ENCODE measurements at regions not wholly inside any gene's neighbourhood (a gene's known extent, or its start where the extent isn't known, plus 50 kb on each side); places are given as distances from the start of the nearest gene placed in this dataset.

GRCh38 chr2:104481341-104481740 lies 372.6 kb upstream of the POU3F3 start:
- Histone ChIP-seq H3K4me1 (0 out of 3 replicates have a peak, but pooled peaks cover 4% of the 10 kb centered on the region), H3K4me2 (no peak overlapping the region), H3K4me3 (no peak overlapping the region), H3K27ac (no peak overlapping the region), H3K9me3 (no peaks in the 10 kb centered on the region)
- TF ChIP-seq RNF2 (IDR thresholded peaks at IDR 0.05; ENCODE audit: borderline replicate concordance, low read depth) (no peak), BCL3 (IDR thresholded peaks at IDR 0.05) (no peak), CBX2 (IDR thresholded peaks at IDR 0.05; ENCODE audit: borderline replicate concordance, low read depth) (no peak), RCOR1 (IDR thresholded peaks at IDR 0.05; ENCODE audit: low read depth, low read length) (no peak), CHD2 (IDR thresholded peaks at IDR 0.05; ENCODE audit: low read length, partially characterized antibody) (no peak), CEBPB (IDR thresholded peaks at IDR 0.05) (no peak), E2F6 (IDR thresholded peaks at IDR 0.05; ENCODE audit: borderline replicate concordance, low read depth) (no peak), ZNF302 (CRISPR knock-in tag; IDR thresholded peaks at IDR 0.05) (no peak), CBX8 (IDR thresholded peaks at IDR 0.05) (no peak), NR3C1 (IDR thresholded peaks at IDR 0.05) (no peak), ZFP36 (IDR thresholded peaks at IDR 0.05; ENCODE audit: borderline replicate concordance, partially characterized antibody) (no peak), HES2 (IDR thresholded peaks at IDR 0.05) (no peak), NFE2L2 (conservative IDR thresholded peaks at IDR 0.05; ENCODE audit: low read length) (no peak), POLR2AphosphoS2 (conservative IDR thresholded peaks at IDR 0.05; ENCODE audit: low read length) (no peak), KDM5A (IDR thresholded peaks at IDR 0.05) (no peak)
- ATAC-seq: no peak
- WGBS (ENCODE audit: missing lambda C conversion rate): 16% methylated on average over 6 of the region's 6 CpGs
- ChIA-PET POLR2A (no interaction called here), CTCF (interaction anchor here (1.3 kb wide), 1 partner anchor 11 kb away, joined by 3 read pairs; no protein-coding TSS in a partner anchor)
- no peak for DNase-seq (ENCODE audit: low read depth in 1 of 2, low spot score in 1 of 2)
- FAIRE-seq: no peak

- 46% methylated on average over 4 of the region's 4 CpGs for WGBS (ENCODE audit: missing lambda C conversion rate)
- DNase-seq (ENCODE audit: low read depth in 1 of 2, low spot score in 1 of 2) (no peak), FAIRE-seq (no peak), ATAC-seq (no peak)
- TF ChIP-seq REST (IDR thresholded peaks at IDR 0.05) (no peak), RAD21 (conservative IDR thresholded peaks at IDR 0.05 in 1 of 2, IDR thresholded peaks at IDR 0.05 in 1 of 2) (no peak), FOSB (CRISPR knock-in tag; IDR thresholded peaks at IDR 0.05) (no peak), JUN (IDR thresholded peaks at IDR 0.05) (no peak), CEBPB (IDR thresholded peaks at IDR 0.05) (no peak)
- no peaks in the 10 kb centered on the region for H3K4me1 ChIP-seq
- CTCF ChIA-PET: no interaction called here
- H3K4me3 ChIP-seq: no peak overlapping the region
- H3K27ac ChIP-seq: no peak overlapping the region
- no peak overlapping the region for H3K4me2 ChIP-seq
- no peaks in the 10 kb centered on the region for H3K9me3 ChIP-seq
- POLR2A ChIA-PET: no interaction called here
Measured at GRCh38 chr2:104487366-104487765, 366.5 kb upstream of the POU3F3 start.

GRCh38 chr2:104493698-104494097 lies 360.2 kb upstream of the POU3F3 start:
- DNase-seq (ENCODE audit: low read depth in 1 of 2, low spot score in 1 of 2) (no peak), FAIRE-seq (no peak), ATAC-seq (no peak)
- ChIA-PET CTCF (no interaction called here), POLR2A (no interaction called here)
- WGBS (ENCODE audit: missing lambda C conversion rate): 90% methylated on average over 1 of the region's 1 CpG
- Histone ChIP-seq H3K4me1 (no peaks in the 10 kb centered on the region), H3K27ac (no peak overlapping the region), H3K4me2 (no peak overlapping the region), H3K9me3 (no peaks in the 10 kb centered on the region), H3K4me3 (no peak overlapping the region)
- TF ChIP-seq ZSCAN20 (CRISPR knock-in tag; IDR thresholded peaks at IDR 0.05): no peak
- TF ChIP-seq RARB (CRISPR knock-in tag; IDR thresholded peaks at IDR 0.05): no peak
- no peak for TF ChIP-seq FOXS1 (CRISPR knock-in tag; IDR thresholded peaks at IDR 0.05)
- no peak for TF ChIP-seq ELK1 (IDR thresholded peaks at IDR 0.05; ENCODE audit: low read depth, low read length)
- no peak for TF ChIP-seq MAX (IDR thresholded peaks at IDR 0.05)
- TF ChIP-seq MAFK (IDR thresholded peaks at IDR 0.05; ENCODE audit: partially characterized antibody): no peak
- no peak for TF ChIP-seq POLR2AphosphoS2 (conservative IDR thresholded peaks at IDR 0.05; ENCODE audit: low read length)
- TF ChIP-seq BHLHE40 (IDR thresholded peaks at IDR 0.05; ENCODE audit: low read depth, low read length): no peak
- TF ChIP-seq HDAC2 (IDR thresholded peaks at IDR 0.05): no peak
- TF ChIP-seq HOXB13 (CRISPR knock-in tag; IDR thresholded peaks at IDR 0.05; ENCODE audit: low read depth): no peak
- no peak for TF ChIP-seq CHD2 (IDR thresholded peaks at IDR 0.05; ENCODE audit: low read length, partially characterized antibody)
- no peak for TF ChIP-seq POLR2A (IDR thresholded peaks at IDR 0.05; ENCODE audit: low read length)
- TF ChIP-seq EP300 (IDR thresholded peaks at IDR 0.05): no peak
